ENCODE measurements at regions not wholly inside any gene's neighbourhood (a gene's known extent, or its start where the extent isn't known, plus 50 kb on each side); places are given as distances from the start of the nearest gene placed in this dataset.

DNA sequence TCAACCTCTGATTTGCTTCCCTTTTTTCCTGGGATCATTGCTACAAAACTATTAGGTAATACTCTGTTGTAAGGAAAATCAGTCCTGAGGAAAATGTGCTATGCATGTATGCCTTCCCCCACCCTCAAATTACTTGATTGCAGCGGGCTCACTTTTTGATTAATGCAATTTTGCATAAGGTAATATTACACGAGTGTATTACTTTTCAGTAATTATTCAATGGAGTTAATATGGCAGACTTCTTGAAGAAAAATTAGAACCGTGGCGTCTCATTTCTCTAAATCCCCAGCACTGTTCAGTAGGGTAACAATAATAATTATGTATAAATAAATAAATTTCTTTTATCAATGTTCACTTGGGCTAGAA, 527.6 kb upstream of the FANCL start:
- H3K4me3 ChIP-seq (ENCODE audit: control extremely low read depth in 1 of 5, extremely low read depth in 1 of 5, insufficient read depth in 1 of 5, low read depth in 2 of 5, low read length in 4 of 5) = no peak overlapping the region
- no CpG with 5 or more reads among the region's 4 CpGs for WGBS (ENCODE audit: insufficient coverage)
- no peak overlapping the region for H3K4me2 ChIP-seq (replicated peaks; ENCODE audit: low read depth, low read length, poor library complexity, severe bottlenecking)
- ChIA-PET CTCF (no interaction called here), POLR2A (no interaction called here)
- no peak overlapping the region for H3K9ac ChIP-seq (ENCODE audit: low read length)
- TF ChIP-seq EZH2 (IDR thresholded peaks at IDR 0.05; ENCODE audit: borderline replicate concordance, insufficient read depth, low read depth, low read length, poor library complexity, severe bottlenecking) = no peak
- TF ChIP-seq, protein P1, sequence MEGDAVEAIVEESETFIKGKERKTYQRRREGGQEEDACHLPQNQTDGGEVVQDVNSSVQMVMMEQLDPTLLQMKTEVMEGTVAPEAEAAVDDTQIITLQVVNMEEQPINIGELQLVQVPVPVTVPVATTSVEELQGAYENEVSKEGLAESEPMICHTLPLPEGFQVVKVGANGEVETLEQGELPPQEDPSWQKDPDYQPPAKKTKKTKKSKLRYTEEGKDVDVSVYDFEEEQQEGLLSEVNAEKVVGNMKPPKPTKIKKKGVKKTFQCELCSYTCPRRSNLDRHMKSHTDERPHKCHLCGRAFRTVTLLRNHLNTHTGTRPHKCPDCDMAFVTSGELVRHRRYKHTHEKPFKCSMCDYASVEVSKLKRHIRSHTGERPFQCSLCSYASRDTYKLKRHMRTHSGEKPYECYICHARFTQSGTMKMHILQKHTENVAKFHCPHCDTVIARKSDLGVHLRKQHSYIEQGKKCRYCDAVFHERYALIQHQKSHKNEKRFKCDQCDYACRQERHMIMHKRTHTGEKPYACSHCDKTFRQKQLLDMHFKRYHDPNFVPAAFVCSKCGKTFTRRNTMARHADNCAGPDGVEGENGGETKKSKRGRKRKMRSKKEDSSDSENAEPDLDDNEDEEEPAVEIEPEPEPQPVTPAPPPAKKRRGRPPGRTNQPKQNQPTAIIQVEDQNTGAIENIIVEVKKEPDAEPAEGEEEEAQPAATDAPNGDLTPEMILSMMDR (IDR thresholded peaks at IDR 0.05) = no peak
- ATAC-seq (ENCODE audit: low read depth) (no peak), DNase-seq (no peak)
- Mint-ChIP-seq H3K27ac (no peak overlapping the region), H3K4me3 (no peak overlapping the region), H3K4me1 (peaks cover 8% of the 10 kb centered on the region), H3K27me3 (peaks cover 27% of the 10 kb centered on the region), H3K9me3 (ENCODE audit: insufficient read depth) (no peaks in the 10 kb centered on the region)
- H3K27ac ChIP-seq (ENCODE audit: low read length in 2 of 2) = no peak overlapping the region
- intact Hi-C loops (cut with micrococcal nuclease) = loop anchor here (10.0 kb wide), 1 partner anchor 536 kb away; no protein-coding TSS in a partner anchor
- H3K4me1 ChIP-seq (ENCODE audit: control insufficient read depth in 2 of 2, insufficient read depth in 2 of 2, low read length in 2 of 2) = peaks cover 7 to 8% of the 10 kb centered on the region in 2 donors
- H3K36me3 ChIP-seq (replicated peaks in 1 of 2; ENCODE audit: control extremely low read depth in 1 of 2, control insufficient read depth in 1 of 2, extremely low read depth in 1 of 2, insufficient read depth in 2 of 2, low read length in 1 of 2) = no peaks in the 10 kb centered on the region
- H4K20me1 ChIP-seq (ENCODE audit: control insufficient read depth, insufficient read depth, low read length, poor library complexity, severe bottlenecking) = no peaks in the 10 kb centered on the region
- no peaks in the 10 kb centered on the region for H3K79me2 ChIP-seq (ENCODE audit: control insufficient read depth, insufficient read depth, low read length)
- no peaks in the 10 kb centered on the region for H3K9me3 ChIP-seq (ENCODE audit: control extremely low read depth in 1 of 3, control insufficient read depth in 2 of 3, insufficient read depth in 1 of 3, low read length in 2 of 3)
- H3K27me3 ChIP-seq (replicated peaks in 1 of 4; ENCODE audit: control extremely low read depth in 1 of 4, control insufficient read depth in 3 of 4, insufficient read depth in 4 of 4, low read length in 3 of 4) = peaks cover 0 to 3% (median 0%) of the 10 kb centered on the region in 4 experiments
- no peak overlapping the region for H2AFZ ChIP-seq (ENCODE audit: insufficient read depth, low read depth, low read length, poor library complexity, severe bottlenecking)

DNA sequence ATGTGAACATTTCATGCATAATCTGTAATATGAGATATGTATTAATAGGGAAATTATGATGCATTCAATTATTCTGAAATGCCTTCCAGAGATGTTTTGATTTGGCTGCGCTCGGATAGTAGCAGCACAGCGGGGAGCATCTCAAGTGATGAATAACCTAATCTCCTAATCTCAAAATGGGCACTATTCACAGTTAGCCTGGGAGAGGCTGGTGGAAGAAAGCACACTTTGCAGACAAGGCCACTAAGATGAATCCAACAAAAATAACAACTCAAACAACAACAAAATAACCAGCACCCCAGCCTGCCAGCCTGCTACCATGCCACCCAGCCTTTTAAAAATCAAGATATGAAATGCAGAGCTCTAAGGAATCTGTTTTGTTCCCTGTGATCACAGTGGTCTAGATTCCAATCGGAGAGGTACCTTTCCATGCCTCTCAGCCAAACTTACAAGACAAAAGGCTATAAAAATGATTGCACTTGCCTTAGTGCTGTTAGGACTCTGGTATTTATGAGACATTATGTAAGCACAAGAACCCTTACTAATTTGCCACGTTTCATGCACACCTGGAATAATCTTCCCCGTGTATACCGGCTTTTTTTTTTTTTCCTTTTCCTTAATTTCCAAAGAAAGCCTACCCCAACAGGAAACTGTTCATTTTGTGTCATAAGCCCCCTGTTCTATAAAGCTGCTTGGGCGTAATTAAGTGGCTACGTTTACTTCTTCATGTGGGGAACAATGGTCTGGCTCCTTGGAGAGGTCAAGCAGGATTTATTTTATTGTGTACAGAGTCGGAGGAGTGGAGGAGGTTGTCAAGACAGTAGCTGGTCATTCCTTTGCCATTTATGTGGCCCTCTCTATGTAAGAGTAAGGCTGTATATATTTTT, 526.9 kb upstream of the FANCL start:
- intact Hi-C loops (cut with micrococcal nuclease) = loop anchor here (10.0 kb wide), 1 partner anchor 537 kb away; no protein-coding TSS in a partner anchor
- ChIA-PET POLR2A (no interaction called here), CTCF (no interaction called here)
- Histone ChIP-seq H2AFZ (ENCODE audit: insufficient read depth, low read depth, low read length, poor library complexity, severe bottlenecking) (no peak overlapping the region), H3K4me3 (ENCODE audit: control extremely low read depth in 1 of 5, extremely low read depth in 1 of 5, insufficient read depth in 1 of 5, low read depth in 2 of 5, low read length in 4 of 5) (no peak overlapping the region), H3K9ac (ENCODE audit: low read length) (no peak overlapping the region), H4K20me1 (ENCODE audit: control insufficient read depth, insufficient read depth, low read length, poor library complexity, severe bottlenecking) (no peaks in the 10 kb centered on the region), H3K9me3 (ENCODE audit: control extremely low read depth in 1 of 3, control insufficient read depth in 2 of 3, insufficient read depth in 1 of 3, low read length in 2 of 3) (no peaks in the 10 kb centered on the region), H3K79me2 (ENCODE audit: control insufficient read depth, insufficient read depth, low read length) (no peaks in the 10 kb centered on the region), H3K36me3 (replicated peaks in 1 of 2; ENCODE audit: control extremely low read depth in 1 of 2, control insufficient read depth in 1 of 2, extremely low read depth in 1 of 2, insufficient read depth in 2 of 2, low read length in 1 of 2) (no peaks in the 10 kb centered on the region), H3K27ac (ENCODE audit: low read length in 2 of 2) (no peak overlapping the region), H3K4me1 (ENCODE audit: control insufficient read depth in 2 of 2, insufficient read depth in 2 of 2, low read length in 2 of 2) (peaks cover 7 to 8% of the 10 kb centered on the region in 2 donors), H3K27me3 (replicated peaks in 1 of 4; ENCODE audit: control extremely low read depth in 1 of 4, control insufficient read depth in 3 of 4, insufficient read depth in 4 of 4, low read length in 3 of 4) (peaks cover 0 to 3% (median 0%) of the 10 kb centered on the region in 4 experiments), H3K4me2 (replicated peaks; ENCODE audit: low read depth, low read length, poor library complexity, severe bottlenecking) (no peak overlapping the region)
- no peaks in the 10 kb centered on the region for H3K9me3 Mint-ChIP-seq (ENCODE audit: insufficient read depth)
- peaks cover 8% of the 10 kb centered on the region for H3K4me1 Mint-ChIP-seq
- no peak for DNase-seq
- WGBS (ENCODE audit: insufficient coverage) = 100% methylated on average over 2 of the region's 10 CpGs
- no peak overlapping the region for H3K27ac Mint-ChIP-seq
- H3K27me3 Mint-ChIP-seq = peaks cover 27% of the 10 kb centered on the region
- H3K4me3 Mint-ChIP-seq = no peak overlapping the region
- no peak for ATAC-seq (ENCODE audit: low read depth)
- TF ChIP-seq, protein P1 (IDR thresholded peaks at IDR 0.05) = no peak
- no peak for TF ChIP-seq EZH2 (IDR thresholded peaks at IDR 0.05; ENCODE audit: borderline replicate concordance, insufficient read depth, low read depth, low read length, poor library complexity, severe bottlenecking)
